ENCODE measurements at regions not wholly inside any gene's neighbourhood (a gene's known extent, or its start where the extent isn't known, plus 50 kb on each side); places are given as distances from the start of the nearest gene placed in this dataset.

GRCh38 chrX:38864165-38864564, 62.9 kb downstream of the MID1IP1 start:
- H3K9me3 Mint-ChIP-seq, result peaks cover 10% of the 10 kb centered on the region
- WGBS, 2 experiments (ENCODE audit: insufficient coverage in 1 of 2, insufficient read length in 1 of 2), result 89% methylated on average over 1 of the region's 1 CpG; no CpG with 5 or more reads in 1 of the 2 experiments
- Histone ChIP-seq H3K4me3 (ENCODE audit: low read length) (peak overlapping the region; percentile 35), H3K9me3 (ENCODE audit: control insufficient read depth, low read length) (no peaks in the 10 kb centered on the region), H3K27ac (ENCODE audit: low read depth, low read length) (no peak overlapping the region), H3K36me3 (ENCODE audit: control insufficient read depth, insufficient read depth, low read length) (no peaks in the 10 kb centered on the region), H3K4me1 (ENCODE audit: control insufficient read depth, insufficient read depth, low read length) (peaks cover 4% of the 10 kb centered on the region), H3K27me3 (ENCODE audit: control insufficient read depth, insufficient read depth, low read length, poor library complexity, severe bottlenecking) (no peaks in the 10 kb centered on the region), H3K9ac (ENCODE audit: extremely low read depth, low read length, poor library complexity, severe bottlenecking) (no peak overlapping the region)
- no peak overlapping the region for H3K4me3 Mint-ChIP-seq
- H3K27me3 Mint-ChIP-seq (ENCODE audit: insufficient read depth), result no peaks in the 10 kb centered on the region
- peaks cover 4% of the 10 kb centered on the region for H3K4me1 Mint-ChIP-seq
- H3K36me3 Mint-ChIP-seq (ENCODE audit: low read depth), result no peaks in the 10 kb centered on the region
- TF ChIP-seq, protein P1, sequence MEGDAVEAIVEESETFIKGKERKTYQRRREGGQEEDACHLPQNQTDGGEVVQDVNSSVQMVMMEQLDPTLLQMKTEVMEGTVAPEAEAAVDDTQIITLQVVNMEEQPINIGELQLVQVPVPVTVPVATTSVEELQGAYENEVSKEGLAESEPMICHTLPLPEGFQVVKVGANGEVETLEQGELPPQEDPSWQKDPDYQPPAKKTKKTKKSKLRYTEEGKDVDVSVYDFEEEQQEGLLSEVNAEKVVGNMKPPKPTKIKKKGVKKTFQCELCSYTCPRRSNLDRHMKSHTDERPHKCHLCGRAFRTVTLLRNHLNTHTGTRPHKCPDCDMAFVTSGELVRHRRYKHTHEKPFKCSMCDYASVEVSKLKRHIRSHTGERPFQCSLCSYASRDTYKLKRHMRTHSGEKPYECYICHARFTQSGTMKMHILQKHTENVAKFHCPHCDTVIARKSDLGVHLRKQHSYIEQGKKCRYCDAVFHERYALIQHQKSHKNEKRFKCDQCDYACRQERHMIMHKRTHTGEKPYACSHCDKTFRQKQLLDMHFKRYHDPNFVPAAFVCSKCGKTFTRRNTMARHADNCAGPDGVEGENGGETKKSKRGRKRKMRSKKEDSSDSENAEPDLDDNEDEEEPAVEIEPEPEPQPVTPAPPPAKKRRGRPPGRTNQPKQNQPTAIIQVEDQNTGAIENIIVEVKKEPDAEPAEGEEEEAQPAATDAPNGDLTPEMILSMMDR (conservative IDR thresholded peaks at IDR 0.05), result no peak
- no peak overlapping the region for H3K27ac Mint-ChIP-seq
- no peak for DNase-seq

GRCh38 chrX:38868321-38868720, 67.1 kb downstream of the MID1IP1 start:
- H3K4me3 Mint-ChIP-seq, result no peak overlapping the region
- H3K27me3 ChIP-seq (ENCODE audit: control insufficient read depth, insufficient read depth, low read length, poor library complexity, severe bottlenecking), result no peaks in the 10 kb centered on the region
- no peak overlapping the region for H3K27ac Mint-ChIP-seq
- no peak overlapping the region for H3K27ac ChIP-seq (ENCODE audit: low read depth, low read length)
- no peak for DNase-seq
- H3K4me1 Mint-ChIP-seq, result peaks cover 27% of the 10 kb centered on the region
- TF ChIP-seq, protein P1 (conservative IDR thresholded peaks at IDR 0.05), result no peak
- peaks cover 4% of the 10 kb centered on the region for H3K4me1 ChIP-seq (ENCODE audit: control insufficient read depth, insufficient read depth, low read length)
- peaks cover 9% of the 10 kb centered on the region for H3K9me3 Mint-ChIP-seq
- H3K27me3 Mint-ChIP-seq (ENCODE audit: insufficient read depth), result no peaks in the 10 kb centered on the region
- 57 to 82% methylated on average over 3 to 5 of the region's 6 CpGs for WGBS, 2 experiments (ENCODE audit: insufficient coverage in 1 of 2, insufficient read length in 1 of 2)
- no peaks in the 10 kb centered on the region for H3K9me3 ChIP-seq (ENCODE audit: control insufficient read depth, low read length)
- H3K9ac ChIP-seq (ENCODE audit: extremely low read depth, low read length, poor library complexity, severe bottlenecking), result no peak overlapping the region
- H3K4me3 ChIP-seq (ENCODE audit: low read length), result no peak overlapping the region
- H3K36me3 ChIP-seq (ENCODE audit: control insufficient read depth, insufficient read depth, low read length), result no peaks in the 10 kb centered on the region
- no peaks in the 10 kb centered on the region for H3K36me3 Mint-ChIP-seq (ENCODE audit: low read depth)

DNA sequence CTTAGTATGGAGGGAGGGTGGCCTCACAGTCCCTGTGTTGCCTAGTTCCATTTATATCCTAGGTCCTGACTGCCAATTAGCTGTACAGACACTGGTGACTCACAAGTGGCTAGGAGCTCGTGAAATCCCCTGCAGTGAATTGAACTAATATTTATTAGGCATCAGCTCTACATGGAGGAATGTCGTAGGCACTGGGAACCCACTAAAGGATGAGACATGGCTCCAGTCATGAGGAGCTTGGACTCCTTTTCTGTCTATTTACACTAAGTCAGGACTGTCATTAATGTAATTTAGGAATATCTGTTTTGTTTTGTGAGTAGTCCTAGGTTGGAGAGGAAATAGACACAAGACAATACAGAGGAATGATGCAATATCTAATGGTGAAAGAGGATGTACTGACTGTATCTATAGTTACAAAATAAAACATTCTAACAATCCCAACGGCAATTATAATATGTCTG, 67.7 kb downstream of the MID1IP1 start:
- no peak for DNase-seq
- no peak overlapping the region for H3K4me3 Mint-ChIP-seq
- peaks cover 9% of the 10 kb centered on the region for H3K9me3 Mint-ChIP-seq
- no peaks in the 10 kb centered on the region for H3K9me3 ChIP-seq (ENCODE audit: control insufficient read depth, low read length)
- H3K27ac ChIP-seq (ENCODE audit: low read depth, low read length), result no peak overlapping the region
- no peak overlapping the region for H3K4me3 ChIP-seq (ENCODE audit: low read length)
- no peaks in the 10 kb centered on the region for H3K36me3 Mint-ChIP-seq (ENCODE audit: low read depth)
- no peaks in the 10 kb centered on the region for H3K27me3 ChIP-seq (ENCODE audit: control insufficient read depth, insufficient read depth, low read length, poor library complexity, severe bottlenecking)
- no peak overlapping the region for H3K9ac ChIP-seq (ENCODE audit: extremely low read depth, low read length, poor library complexity, severe bottlenecking)
- TF ChIP-seq, protein P1 (conservative IDR thresholded peaks at IDR 0.05), result no peak
- H3K4me1 Mint-ChIP-seq, result peaks cover 27% of the 10 kb centered on the region
- no peaks in the 10 kb centered on the region for H3K36me3 ChIP-seq (ENCODE audit: control insufficient read depth, insufficient read depth, low read length)
- H3K27ac Mint-ChIP-seq, result no peak overlapping the region
- 89 to 100% methylated on average over 1 to 3 of the region's 3 CpGs for WGBS, 2 experiments (ENCODE audit: insufficient coverage in 1 of 2, insufficient read length in 1 of 2)
- no peaks in the 10 kb centered on the region for H3K27me3 Mint-ChIP-seq (ENCODE audit: insufficient read depth)
- H3K4me1 ChIP-seq (ENCODE audit: control insufficient read depth, insufficient read depth, low read length), result peaks cover 4% of the 10 kb centered on the region

Measured in endodermal cell (in vitro differentiated cells).